ENCODE measurements at regions not wholly inside any gene's neighbourhood (a gene's known extent, or its start where the extent isn't known, plus 50 kb on each side); places are given as distances from the start of the nearest gene placed in this dataset.

DNA sequence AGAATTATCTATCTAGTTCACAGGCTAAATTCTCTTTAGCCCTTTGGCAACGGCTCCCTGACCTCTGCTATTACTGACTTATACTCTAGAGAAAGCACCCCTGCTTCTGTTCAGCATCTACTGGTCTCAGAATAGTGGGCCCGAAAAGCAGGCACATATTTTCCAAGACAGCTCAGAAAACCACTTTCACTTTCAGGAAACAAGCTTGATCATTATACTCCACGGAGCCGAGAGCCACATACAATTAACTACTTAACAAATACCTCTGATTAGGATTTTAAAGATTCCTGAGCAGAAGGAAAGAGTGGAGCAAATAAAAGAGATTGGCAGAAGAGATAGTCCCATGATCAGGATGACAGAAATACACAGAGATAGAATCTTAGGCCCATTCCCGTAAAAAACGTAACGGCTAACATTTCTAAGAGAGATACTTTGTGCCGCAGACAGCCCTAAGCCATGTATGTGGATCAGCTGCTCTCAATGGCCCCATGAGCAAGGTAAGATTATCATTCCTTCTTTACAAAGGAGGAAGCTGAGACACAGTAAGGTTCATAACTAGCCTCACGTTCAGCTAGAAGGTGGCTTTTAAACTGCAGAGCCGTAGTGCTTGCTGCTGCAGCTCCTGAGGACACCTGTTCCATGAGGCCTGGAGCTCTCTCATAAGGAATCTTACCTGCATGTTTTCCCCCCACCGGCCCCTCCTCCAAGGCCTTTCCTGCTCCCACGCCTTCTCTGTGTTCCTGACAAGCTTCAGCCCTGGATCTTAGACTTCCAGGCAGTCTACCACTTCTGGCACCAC lies 227.2 kb downstream of the FOXO1 start:
- no peaks in the 10 kb centered on the region for H3K79me2 ChIP-seq (ENCODE audit: insufficient read depth, low read length)
- H3K9me3 ChIP-seq (ENCODE audit: low read length) = no peaks in the 10 kb centered on the region
- H3K4me1 ChIP-seq (ENCODE audit: insufficient read depth, low read length, severe bottlenecking) = peaks cover 86% of the 10 kb centered on the region
- no peaks in the 10 kb centered on the region for H3K36me3 ChIP-seq (ENCODE audit: insufficient read depth, low read length)
- TF ChIP-seq, protein P1, sequence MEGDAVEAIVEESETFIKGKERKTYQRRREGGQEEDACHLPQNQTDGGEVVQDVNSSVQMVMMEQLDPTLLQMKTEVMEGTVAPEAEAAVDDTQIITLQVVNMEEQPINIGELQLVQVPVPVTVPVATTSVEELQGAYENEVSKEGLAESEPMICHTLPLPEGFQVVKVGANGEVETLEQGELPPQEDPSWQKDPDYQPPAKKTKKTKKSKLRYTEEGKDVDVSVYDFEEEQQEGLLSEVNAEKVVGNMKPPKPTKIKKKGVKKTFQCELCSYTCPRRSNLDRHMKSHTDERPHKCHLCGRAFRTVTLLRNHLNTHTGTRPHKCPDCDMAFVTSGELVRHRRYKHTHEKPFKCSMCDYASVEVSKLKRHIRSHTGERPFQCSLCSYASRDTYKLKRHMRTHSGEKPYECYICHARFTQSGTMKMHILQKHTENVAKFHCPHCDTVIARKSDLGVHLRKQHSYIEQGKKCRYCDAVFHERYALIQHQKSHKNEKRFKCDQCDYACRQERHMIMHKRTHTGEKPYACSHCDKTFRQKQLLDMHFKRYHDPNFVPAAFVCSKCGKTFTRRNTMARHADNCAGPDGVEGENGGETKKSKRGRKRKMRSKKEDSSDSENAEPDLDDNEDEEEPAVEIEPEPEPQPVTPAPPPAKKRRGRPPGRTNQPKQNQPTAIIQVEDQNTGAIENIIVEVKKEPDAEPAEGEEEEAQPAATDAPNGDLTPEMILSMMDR (IDR thresholded peaks at IDR 0.05; ENCODE audit: low read length) = no peak
- TF ChIP-seq EZH2 (IDR thresholded peaks at IDR 0.05; ENCODE audit: borderline replicate concordance, low read length) = no peak
- H3K27me3 ChIP-seq (ENCODE audit: insufficient read depth, low read length) = no peaks in the 10 kb centered on the region
- peak overlapping the region; percentile 41; the same call in 1 of the 2 replicates for H3K9ac ChIP-seq (ENCODE audit: low read length)
- no peak overlapping the region for H2AFZ ChIP-seq (ENCODE audit: low read length)
- H3K27ac ChIP-seq (ENCODE audit: low read depth, low read length, poor library complexity, severe bottlenecking) = peak overlapping the region; percentile 96
- H3K4me3 ChIP-seq (ENCODE audit: low read depth, low read length, poor library complexity, severe bottlenecking) = peak overlapping the region; percentile 8
- no peaks in the 10 kb centered on the region for H3K9me2 ChIP-seq (ENCODE audit: low read depth, low read length)
- peak overlapping the region; percentile 46 for H3K4me2 ChIP-seq (ENCODE audit: low read length)
- H4K20me1 ChIP-seq (ENCODE audit: insufficient read depth, low read length) = no peaks in the 10 kb centered on the region
- H3F3A ChIP-seq (ENCODE audit: insufficient read depth, low read length) = no peaks in the 10 kb centered on the region

DNA sequence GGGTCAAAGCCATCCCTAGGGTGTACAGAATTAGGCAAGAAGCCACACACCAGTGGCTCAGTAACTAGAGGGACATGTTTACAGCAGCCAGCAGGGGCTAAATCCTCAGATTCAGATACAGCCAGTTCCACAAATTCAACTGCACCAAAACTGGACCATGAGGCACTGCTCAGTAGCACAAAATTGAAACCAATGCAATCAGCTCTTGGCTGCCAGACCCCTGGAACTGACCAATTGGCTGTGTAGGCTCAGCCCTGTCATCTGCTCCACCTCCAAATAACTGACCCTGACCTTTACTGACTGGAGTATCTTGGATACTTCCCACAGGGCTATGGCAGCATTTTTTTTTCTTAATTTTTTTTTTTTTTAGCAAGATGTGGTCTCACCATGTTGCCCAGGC lies 226.5 kb downstream of the FOXO1 start:
- peaks cover 86% of the 10 kb centered on the region for H3K4me1 ChIP-seq (ENCODE audit: insufficient read depth, low read length, severe bottlenecking)
- H3K36me3 ChIP-seq (ENCODE audit: insufficient read depth, low read length) = no peaks in the 10 kb centered on the region
- no peaks in the 10 kb centered on the region for H3K9me3 ChIP-seq (ENCODE audit: low read length)
- no peaks in the 10 kb centered on the region for H3K27me3 ChIP-seq (ENCODE audit: insufficient read depth, low read length)
- peak overlapping the region; percentile 46; the same call in 1 of the 2 replicates for H3K4me2 ChIP-seq (ENCODE audit: low read length)
- H3K9ac ChIP-seq (ENCODE audit: low read length) = peak overlapping the region; percentile 41; the same call in 1 of the 2 replicates
- H2AFZ ChIP-seq (ENCODE audit: low read length) = no peak overlapping the region
- no peak for TF ChIP-seq EZH2 (IDR thresholded peaks at IDR 0.05; ENCODE audit: borderline replicate concordance, low read length)
- TF ChIP-seq, protein P1 (IDR thresholded peaks at IDR 0.05; ENCODE audit: low read length) = peak; percentile 9; the same call in 1 of the 2 replicates
- H4K20me1 ChIP-seq (ENCODE audit: insufficient read depth, low read length) = no peaks in the 10 kb centered on the region
- no peak overlapping the region for H3K4me3 ChIP-seq (ENCODE audit: low read depth, low read length, poor library complexity, severe bottlenecking)
- H3K27ac ChIP-seq (ENCODE audit: low read depth, low read length, poor library complexity, severe bottlenecking) = peak overlapping the region; percentile 96
- H3K9me2 ChIP-seq (ENCODE audit: low read depth, low read length) = no peaks in the 10 kb centered on the region
- no peaks in the 10 kb centered on the region for H3K79me2 ChIP-seq (ENCODE audit: insufficient read depth, low read length)
- no peaks in the 10 kb centered on the region for H3F3A ChIP-seq (ENCODE audit: insufficient read depth, low read length)

DNA sequence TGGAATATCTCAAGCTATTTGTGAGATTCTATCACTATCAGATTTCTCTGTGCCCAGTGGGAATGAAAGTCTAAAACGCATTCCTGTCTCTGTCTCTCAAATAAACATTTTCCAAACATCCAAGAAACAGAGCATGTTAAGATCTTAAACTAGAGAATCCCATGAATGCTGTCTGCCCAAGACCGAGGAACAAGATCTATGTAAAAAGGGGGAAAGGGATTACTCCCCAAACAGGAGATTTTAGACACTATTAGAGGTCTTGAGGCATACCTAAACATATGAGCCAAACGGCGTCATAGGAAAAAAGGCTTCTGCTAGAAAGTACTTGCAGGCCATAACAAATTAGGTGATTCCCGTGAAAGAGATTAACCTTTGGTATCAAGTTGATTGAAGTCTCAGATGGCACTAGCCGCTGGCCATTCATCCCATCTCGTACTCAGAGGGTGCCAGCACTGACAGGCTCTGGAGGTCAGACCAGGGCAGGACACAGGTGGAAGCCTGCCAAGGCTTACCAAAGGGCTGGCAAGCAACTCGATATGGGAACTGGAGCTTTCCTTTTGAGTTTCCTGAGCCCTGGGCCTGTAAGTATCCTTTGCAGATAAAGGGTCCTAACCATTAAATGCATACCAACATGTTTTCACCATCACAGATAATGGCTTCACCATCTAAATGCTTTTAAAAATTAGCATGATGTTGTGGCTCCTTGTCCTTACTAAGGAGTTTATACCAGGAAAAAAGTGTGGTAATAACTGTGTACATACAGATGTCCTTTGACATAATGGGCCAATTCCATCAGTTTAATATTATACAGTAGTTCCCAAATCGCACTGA lies 225.2 kb downstream of the FOXO1 start:
- H3K79me2 ChIP-seq (ENCODE audit: insufficient read depth, low read length) = no peaks in the 10 kb centered on the region
- no peak for TF ChIP-seq EZH2 (IDR thresholded peaks at IDR 0.05; ENCODE audit: borderline replicate concordance, low read length)
- TF ChIP-seq, protein P1 (IDR thresholded peaks at IDR 0.05; ENCODE audit: low read length) = no peak
- no peak overlapping the region for H3K4me2 ChIP-seq (ENCODE audit: low read length)
- H3K9ac ChIP-seq (ENCODE audit: low read length) = no peak overlapping the region
- H2AFZ ChIP-seq (ENCODE audit: low read length) = no peak overlapping the region
- peaks cover 89% of the 10 kb centered on the region for H3K4me1 ChIP-seq (ENCODE audit: insufficient read depth, low read length, severe bottlenecking)
- H3F3A ChIP-seq (ENCODE audit: insufficient read depth, low read length) = no peaks in the 10 kb centered on the region
- no peaks in the 10 kb centered on the region for H4K20me1 ChIP-seq (ENCODE audit: insufficient read depth, low read length)
- H3K36me3 ChIP-seq (ENCODE audit: insufficient read depth, low read length) = no peaks in the 10 kb centered on the region
- H3K27me3 ChIP-seq (ENCODE audit: insufficient read depth, low read length) = no peaks in the 10 kb centered on the region
- H3K9me2 ChIP-seq (ENCODE audit: low read depth, low read length) = no peaks in the 10 kb centered on the region
- H3K27ac ChIP-seq (ENCODE audit: low read depth, low read length, poor library complexity, severe bottlenecking) = peak overlapping the region; percentile 96
- no peak overlapping the region for H3K4me3 ChIP-seq (ENCODE audit: low read depth, low read length, poor library complexity, severe bottlenecking)
- H3K9me3 ChIP-seq (ENCODE audit: low read length) = no peaks in the 10 kb centered on the region
